Liver (tissue), 8 donors: ENCODE measurements at regions not wholly inside any gene's neighbourhood (a gene's known extent, or its start where the extent isn't known, plus 50 kb on each side); places are given as distances from the start of the nearest gene placed in this dataset.

Source experiments
- DNase-seq: peaks from one replicate; pipeline ENCODE4 v3.0.0-alpha.2; 2017; ENCODE audit warnings: low spot score
- H3K27ac ChIP-seq, 2 donors: one replicate each; pipeline ENCODE4 v1.7.0; 2013; ENCODE audit warnings: inconsistent platforms in 2 of 2, low read length in 2 of 2, control low read depth in 1 of 2, low read depth in 1 of 2, mild to moderate bottlenecking in 1 of 2
- H3K27me3 ChIP-seq, 4 donors: one replicate each; pipeline versions ENCODE4 v1.6.1 to v1.7.0; 2013; ENCODE audit warnings: low read length in 3 of 4, inconsistent platforms in 1 of 4, mild to moderate bottlenecking in 1 of 4, moderate library complexity in 1 of 4; ENCODE audit not compliant: control insufficient read depth in 4 of 4, insufficient read depth in 4 of 4
- H3K36me3 ChIP-seq, 4 donors: one replicate each; pipeline versions ENCODE4 v1.6.1 to v1.7.0; 2013; ENCODE audit warnings: low read length in 3 of 4, mild to moderate bottlenecking in 3 of 4, low read depth in 1 of 4, moderate library complexity in 1 of 4; ENCODE audit not compliant: control insufficient read depth in 4 of 4, insufficient read depth in 3 of 4
- H3K4me1 ChIP-seq, 4 donors: one replicate each; pipeline versions ENCODE4 v1.6.1 to v1.7.0; 2013; ENCODE audit warnings: low read length in 3 of 4, mild to moderate bottlenecking in 3 of 4, moderate library complexity in 1 of 4; ENCODE audit not compliant: control insufficient read depth in 4 of 4, insufficient read depth in 4 of 4
- H3K4me3 ChIP-seq, 3 donors: one replicate each; pipeline versions ENCODE4 v1.6.1 to v1.7.0; 2013; ENCODE audit warnings: low read length in 3 of 3, control low read depth in 1 of 3, low read depth in 1 of 3, mild to moderate bottlenecking in 1 of 3
- H3K9ac ChIP-seq, 2 donors: one replicate each; pipeline ENCODE4 v1.7.0; 2013; ENCODE audit warnings: low read length in 2 of 2, mild to moderate bottlenecking in 2 of 2, moderate library complexity in 2 of 2, control low read depth in 1 of 2, low read depth in 1 of 2
- H3K9me3 ChIP-seq, 4 donors: one replicate each; pipeline versions ENCODE4 v1.6.1 to v1.7.0; 2013; ENCODE audit warnings: low read length in 3 of 4; ENCODE audit not compliant: control insufficient read depth in 4 of 4
- EGR1 ChIP-seq, 2 donors: IDR thresholded peaks; 2 replicates each; pipeline ENCODE4 v1.6.1; 2016 to 2018; ENCODE audit warnings: antibody characterized with exemption in 2 of 2, low read depth in 2 of 2
- FOXA1 ChIP-seq: IDR thresholded peaks from 2 replicates; pipeline ENCODE4 v1.6.1; 2016; ENCODE audit warnings: antibody characterized with exemption
- FOXA2 ChIP-seq: IDR thresholded peaks from 2 replicates; pipeline ENCODE4 v1.6.1; 2016; ENCODE audit warnings: antibody characterized with exemption
- GABPA ChIP-seq, 2 donors: IDR thresholded peaks in 1 of 2; conservative IDR thresholded peaks in 1 of 2; 2 replicates each; pipeline ENCODE4 v1.6.1; 2016; ENCODE audit warnings: antibody characterized with exemption in 2 of 2, mild to moderate bottlenecking in 1 of 2, moderate library complexity in 1 of 2
- HNF4A ChIP-seq, 2 donors: conservative IDR thresholded peaks; 2 replicates each; pipeline ENCODE4 v1.6.1; 2016; ENCODE audit warnings: antibody characterized with exemption in 2 of 2, mild to moderate bottlenecking in 2 of 2
- HNF4G ChIP-seq: IDR thresholded peaks from 2 replicates; pipeline ENCODE4 v1.6.1; 2016; ENCODE audit warnings: antibody characterized with exemption
- JUND ChIP-seq, 2 donors: IDR thresholded peaks; 2 replicates each; pipeline ENCODE4 v1.6.1; 2016; ENCODE audit warnings: antibody characterized with exemption in 2 of 2
- NR2F2 ChIP-seq: IDR thresholded peaks from 2 replicates; pipeline ENCODE4 v1.6.1; 2016; ENCODE audit warnings: antibody characterized with exemption
- RAD21 ChIP-seq, 2 donors: IDR thresholded peaks; 2 replicates each; pipeline ENCODE4 v1.6.1; 2016; ENCODE audit warnings: antibody characterized with exemption in 2 of 2, mild to moderate bottlenecking in 2 of 2
- RXRA ChIP-seq, 2 donors: IDR thresholded peaks; 2 replicates each; pipeline ENCODE4 v1.6.1; 2017 to 2018; ENCODE audit warnings: antibody characterized with exemption in 2 of 2, mild to moderate bottlenecking in 1 of 2
- SP1 ChIP-seq: IDR thresholded peaks from 2 replicates; pipeline ENCODE4 v1.6.1; 2018; ENCODE audit warnings: antibody characterized with exemption, mild to moderate bottlenecking
- TAF1 ChIP-seq: conservative IDR thresholded peaks from 2 replicates; pipeline ENCODE4 v1.6.1; 2016; ENCODE audit warnings: antibody characterized with exemption, mild to moderate bottlenecking
- YY1 ChIP-seq: IDR thresholded peaks from 2 replicates; pipeline ENCODE4 v1.6.1; 2016; ENCODE audit warnings: antibody characterized with exemption, mild to moderate bottlenecking
- WGBS: extraction: QIAGEN DNeasy Blood & Tissue Kit; methylation state at CpG from one replicate; pipeline ENCODE4 v1.1.7; 2013; 5-methylcytosine and 5-hydroxymethylcytosine counted together
- TF ChIP-seq, protein P1 (sequence below): IDR thresholded peaks from 2 replicates; pipeline ENCODE4 v1.6.1; 2016; ENCODE audit warnings: antibody characterized with exemption, mild to moderate bottlenecking
- TF ChIP-seq, protein P2 (sequence below): IDR thresholded peaks from 2 replicates; pipeline ENCODE4 v1.6.1; 2016; ENCODE audit warnings: antibody characterized with exemption
- TF ChIP-seq, protein P3 (sequence below): IDR thresholded peaks from 2 replicates; pipeline ENCODE4 v1.6.1; 2016; ENCODE audit warnings: antibody characterized with exemption
- TF ChIP-seq, protein P4 (sequence below): fragments of 150-350 bp; IDR thresholded peaks from 2 replicates; pipeline ENCODE4 v1.5.1; 2017; ENCODE audit warnings: improper control_type of control experiment, low read depth, low read length; ENCODE audit not compliant: missing input control
- donor health status: healthy.
- donor health status: healthy.
- donor health status: healthy.
- donor health status: healthy.
- donor health status: healthy.

DNA sequence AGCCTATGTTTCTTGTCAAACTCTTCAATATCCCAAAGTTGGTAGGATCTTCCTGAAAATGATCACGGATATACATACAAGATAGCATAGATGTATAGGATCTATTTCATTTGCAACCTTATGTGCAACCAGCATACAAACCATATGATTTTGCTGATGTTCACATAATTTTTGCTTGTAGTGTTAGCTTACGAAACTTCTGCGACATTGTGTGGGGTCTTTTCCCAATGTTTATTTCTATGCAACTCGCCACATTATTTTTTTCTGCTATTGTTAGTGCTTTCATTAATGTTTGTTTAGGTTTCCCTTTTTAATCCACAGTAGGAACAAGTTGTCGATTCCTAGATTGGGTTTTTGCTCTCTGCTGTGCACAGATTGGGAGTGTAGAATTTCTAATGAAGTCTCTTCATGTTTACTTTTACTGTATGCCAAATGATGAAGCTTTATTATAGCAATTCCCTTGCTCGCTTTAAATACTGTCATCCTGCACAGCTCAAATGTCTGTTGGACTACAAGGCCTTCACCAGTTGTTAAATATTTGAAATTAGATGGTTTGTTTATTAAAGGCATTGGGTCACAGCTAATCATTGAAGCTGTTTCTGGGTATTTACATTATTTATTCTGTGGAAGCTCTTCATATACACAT is 257.6 kb upstream of the PCDH7 start:
- WGBS: 75% methylated on average over 6 of the region's 6 CpGs
- Histone ChIP-seq H3K9me3 (no peaks in the 10 kb centered on the region), H3K4me3 (no peak overlapping the region), H3K4me1 (no peaks in the 10 kb centered on the region), H3K27ac (no peak overlapping the region), H3K36me3 (no peaks in the 10 kb centered on the region), H3K27me3 (no peaks in the 10 kb centered on the region), H3K9ac (no peak overlapping the region)
- no peak for DNase-seq
- no peak for TF ChIP-seq JUND (IDR thresholded peaks at IDR 0.05)
- TF ChIP-seq RAD21 (IDR thresholded peaks at IDR 0.05): no peak
- TF ChIP-seq HNF4G: no peak
- no peak for TF ChIP-seq SP1
- no peak for TF ChIP-seq FOXA2
- TF ChIP-seq TAF1: no peak
- TF ChIP-seq RXRA (IDR thresholded peaks at IDR 0.05): no peak
- TF ChIP-seq, protein P1, sequence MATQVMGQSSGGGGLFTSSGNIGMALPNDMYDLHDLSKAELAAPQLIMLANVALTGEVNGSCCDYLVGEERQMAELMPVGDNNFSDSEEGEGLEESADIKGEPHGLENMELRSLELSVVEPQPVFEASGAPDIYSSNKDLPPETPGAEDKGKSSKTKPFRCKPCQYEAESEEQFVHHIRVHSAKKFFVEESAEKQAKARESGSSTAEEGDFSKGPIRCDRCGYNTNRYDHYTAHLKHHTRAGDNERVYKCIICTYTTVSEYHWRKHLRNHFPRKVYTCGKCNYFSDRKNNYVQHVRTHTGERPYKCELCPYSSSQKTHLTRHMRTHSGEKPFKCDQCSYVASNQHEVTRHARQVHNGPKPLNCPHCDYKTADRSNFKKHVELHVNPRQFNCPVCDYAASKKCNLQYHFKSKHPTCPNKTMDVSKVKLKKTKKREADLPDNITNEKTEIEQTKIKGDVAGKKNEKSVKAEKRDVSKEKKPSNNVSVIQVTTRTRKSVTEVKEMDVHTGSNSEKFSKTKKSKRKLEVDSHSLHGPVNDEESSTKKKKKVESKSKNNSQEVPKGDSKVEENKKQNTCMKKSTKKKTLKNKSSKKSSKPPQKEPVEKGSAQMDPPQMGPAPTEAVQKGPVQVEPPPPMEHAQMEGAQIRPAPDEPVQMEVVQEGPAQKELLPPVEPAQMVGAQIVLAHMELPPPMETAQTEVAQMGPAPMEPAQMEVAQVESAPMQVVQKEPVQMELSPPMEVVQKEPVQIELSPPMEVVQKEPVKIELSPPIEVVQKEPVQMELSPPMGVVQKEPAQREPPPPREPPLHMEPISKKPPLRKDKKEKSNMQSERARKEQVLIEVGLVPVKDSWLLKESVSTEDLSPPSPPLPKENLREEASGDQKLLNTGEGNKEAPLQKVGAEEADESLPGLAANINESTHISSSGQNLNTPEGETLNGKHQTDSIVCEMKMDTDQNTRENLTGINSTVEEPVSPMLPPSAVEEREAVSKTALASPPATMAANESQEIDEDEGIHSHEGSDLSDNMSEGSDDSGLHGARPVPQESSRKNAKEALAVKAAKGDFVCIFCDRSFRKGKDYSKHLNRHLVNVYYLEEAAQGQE: no peak
- TF ChIP-seq GABPA (IDR thresholded peaks at IDR 0.05 in 1 of 2, conservative IDR thresholded peaks at IDR 0.05 in 1 of 2): no peak
- TF ChIP-seq, protein P2, sequence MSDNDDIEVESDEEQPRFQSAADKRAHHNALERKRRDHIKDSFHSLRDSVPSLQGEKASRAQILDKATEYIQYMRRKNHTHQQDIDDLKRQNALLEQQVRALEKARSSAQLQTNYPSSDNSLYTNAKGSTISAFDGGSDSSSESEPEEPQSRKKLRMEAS: no peak
- TF ChIP-seq YY1: no peak
- TF ChIP-seq, protein P3, sequence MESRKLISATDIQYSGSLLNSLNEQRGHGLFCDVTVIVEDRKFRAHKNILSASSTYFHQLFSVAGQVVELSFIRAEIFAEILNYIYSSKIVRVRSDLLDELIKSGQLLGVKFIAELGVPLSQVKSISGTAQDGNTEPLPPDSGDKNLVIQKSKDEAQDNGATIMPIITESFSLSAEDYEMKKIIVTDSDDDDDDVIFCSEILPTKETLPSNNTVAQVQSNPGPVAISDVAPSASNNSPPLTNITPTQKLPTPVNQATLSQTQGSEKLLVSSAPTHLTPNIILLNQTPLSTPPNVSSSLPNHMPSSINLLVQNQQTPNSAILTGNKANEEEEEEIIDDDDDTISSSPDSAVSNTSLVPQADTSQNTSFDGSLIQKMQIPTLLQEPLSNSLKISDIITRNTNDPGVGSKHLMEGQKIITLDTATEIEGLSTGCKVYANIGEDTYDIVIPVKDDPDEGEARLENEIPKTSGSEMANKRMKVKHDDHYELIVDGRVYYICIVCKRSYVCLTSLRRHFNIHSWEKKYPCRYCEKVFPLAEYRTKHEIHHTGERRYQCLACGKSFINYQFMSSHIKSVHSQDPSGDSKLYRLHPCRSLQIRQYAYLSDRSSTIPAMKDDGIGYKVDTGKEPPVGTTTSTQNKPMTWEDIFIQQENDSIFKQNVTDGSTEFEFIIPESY: no peak

DNA sequence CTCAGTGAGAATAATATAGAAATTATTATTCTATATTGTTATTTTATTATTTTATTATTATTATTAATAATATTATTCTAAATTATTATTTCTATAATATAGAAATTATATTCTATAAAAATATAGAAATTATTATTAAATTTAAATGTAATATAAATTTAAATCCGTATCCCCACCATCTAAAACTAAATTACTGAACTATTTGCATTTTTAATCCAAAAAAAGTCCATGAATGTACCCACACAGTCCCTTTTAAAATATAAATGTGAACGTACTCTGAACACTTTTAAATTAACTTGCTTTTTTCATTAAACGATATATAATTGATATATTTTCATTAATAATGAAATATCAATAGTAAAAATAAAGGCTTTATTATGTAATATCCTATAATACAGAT is 248.3 kb upstream of the PCDH7 start:
- WGBS: 76% methylated on average over 3 of the region's 3 CpGs
- TF ChIP-seq, protein P3: no peak
- TF ChIP-seq, protein P4, sequence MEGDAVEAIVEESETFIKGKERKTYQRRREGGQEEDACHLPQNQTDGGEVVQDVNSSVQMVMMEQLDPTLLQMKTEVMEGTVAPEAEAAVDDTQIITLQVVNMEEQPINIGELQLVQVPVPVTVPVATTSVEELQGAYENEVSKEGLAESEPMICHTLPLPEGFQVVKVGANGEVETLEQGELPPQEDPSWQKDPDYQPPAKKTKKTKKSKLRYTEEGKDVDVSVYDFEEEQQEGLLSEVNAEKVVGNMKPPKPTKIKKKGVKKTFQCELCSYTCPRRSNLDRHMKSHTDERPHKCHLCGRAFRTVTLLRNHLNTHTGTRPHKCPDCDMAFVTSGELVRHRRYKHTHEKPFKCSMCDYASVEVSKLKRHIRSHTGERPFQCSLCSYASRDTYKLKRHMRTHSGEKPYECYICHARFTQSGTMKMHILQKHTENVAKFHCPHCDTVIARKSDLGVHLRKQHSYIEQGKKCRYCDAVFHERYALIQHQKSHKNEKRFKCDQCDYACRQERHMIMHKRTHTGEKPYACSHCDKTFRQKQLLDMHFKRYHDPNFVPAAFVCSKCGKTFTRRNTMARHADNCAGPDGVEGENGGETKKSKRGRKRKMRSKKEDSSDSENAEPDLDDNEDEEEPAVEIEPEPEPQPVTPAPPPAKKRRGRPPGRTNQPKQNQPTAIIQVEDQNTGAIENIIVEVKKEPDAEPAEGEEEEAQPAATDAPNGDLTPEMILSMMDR: no peak
- no peak for TF ChIP-seq HNF4G
- TF ChIP-seq YY1: no peak
- TF ChIP-seq, protein P1: no peak
- TF ChIP-seq EGR1 (IDR thresholded peaks at IDR 0.05; ENCODE audit: low read depth in 2 of 2): no peak
- no peak for TF ChIP-seq FOXA1
- TF ChIP-seq TAF1: no peak
- TF ChIP-seq JUND (IDR thresholded peaks at IDR 0.05): no peak
- no peak for TF ChIP-seq RXRA (IDR thresholded peaks at IDR 0.05)
- TF ChIP-seq HNF4A (conservative IDR thresholded peaks at IDR 0.05): no peak
- TF ChIP-seq NR2F2: no peak
- no peak for TF ChIP-seq SP1
- TF ChIP-seq, protein P2: no peak
- no peak for TF ChIP-seq FOXA2
- no peak for TF ChIP-seq RAD21 (IDR thresholded peaks at IDR 0.05)
- TF ChIP-seq GABPA (IDR thresholded peaks at IDR 0.05 in 1 of 2, conservative IDR thresholded peaks at IDR 0.05 in 1 of 2): no peak

More for the DNA sequence above, 248.3 kb upstream of the PCDH7 start:
- Histone ChIP-seq H3K4me3 (no peak overlapping the region), H3K36me3 (no peaks in the 10 kb centered on the region), H3K9me3 (no peaks in the 10 kb centered on the region), H3K27me3 (no peaks in the 10 kb centered on the region), H3K9ac (no peak overlapping the region), H3K27ac (no peak overlapping the region), H3K4me1 (no peaks in the 10 kb centered on the region)
- no peak for DNase-seq
